ENCODE measurements at regions not wholly inside any gene's neighbourhood (a gene's known extent, or its start where the extent isn't known, plus 50 kb on each side); places are given as distances from the start of the nearest gene placed in this dataset.
"Not testable (repeated sequence)": the region's sequence is repeated elsewhere in the genome, so short reads cannot be mapped to it uniquely, and the experiment has no call there.

DNA sequence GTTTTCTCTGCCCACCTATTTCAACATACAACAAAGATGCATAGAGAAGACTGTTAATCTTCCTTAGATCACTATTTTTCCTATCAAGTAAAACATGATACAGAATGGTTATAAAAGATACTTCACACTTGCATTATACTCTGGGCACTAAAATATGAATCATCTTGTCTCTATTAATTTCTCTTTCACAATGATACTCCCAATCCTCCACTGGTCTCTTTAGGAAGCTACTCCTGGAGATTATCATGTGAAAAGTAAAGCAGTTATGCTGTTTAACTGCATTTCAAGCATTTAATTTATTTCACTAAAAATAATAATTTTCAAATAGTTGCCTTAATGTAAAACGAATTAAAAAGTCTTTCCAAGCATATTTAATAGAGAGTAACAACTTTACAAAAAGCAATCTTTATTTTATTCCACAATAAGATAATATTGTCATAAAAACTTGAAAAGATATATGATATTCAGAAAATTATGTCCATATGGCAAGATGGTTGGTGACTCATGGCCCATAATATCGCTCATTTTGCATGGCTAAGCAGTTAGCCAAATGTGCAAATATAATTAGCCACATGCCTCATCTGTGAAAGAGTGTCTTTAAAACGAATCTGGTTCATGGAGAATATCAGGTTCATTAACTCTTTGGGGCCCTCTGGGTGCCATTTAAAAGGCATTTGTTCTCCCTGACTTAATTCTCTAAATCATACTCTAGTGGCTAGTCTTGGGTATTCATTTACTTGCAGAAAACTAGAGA, 1569.0 kb upstream of the B3GALT2 start:
- DNase-seq, result peak; percentile 6

GRCh38 chr1:194738843-194739242, 1552.4 kb upstream of the B3GALT2 start:
- not testable (repeated sequence) for DNase-seq

DNA sequence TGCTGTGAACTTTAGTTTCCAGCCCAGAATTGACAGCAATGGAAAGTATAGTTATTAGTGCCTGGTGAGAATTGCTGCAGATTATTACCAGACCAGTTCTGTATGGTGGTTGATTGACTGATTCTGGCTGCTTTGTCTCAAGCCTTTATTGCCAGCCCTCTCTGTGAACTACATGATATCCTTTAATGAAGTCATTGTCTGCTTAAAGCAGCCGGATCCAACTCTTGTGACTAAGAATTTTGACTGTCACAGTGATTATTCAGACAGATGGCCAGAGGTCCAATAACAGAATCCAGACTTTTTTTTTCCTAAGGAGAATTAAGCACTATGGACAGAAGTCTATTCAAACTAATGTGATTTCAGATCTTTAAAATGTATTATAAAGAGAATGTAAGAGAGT, 1548.6 kb upstream of the B3GALT2 start:
- no peak for DNase-seq

- DNase-seq, result no peak
Measured at GRCh38 chr1:194731025-194731424, 1544.6 kb upstream of the B3GALT2 start.

GRCh38 chr1:194730304-194730703, 1543.9 kb upstream of the B3GALT2 start:
- DNase-seq, result no peak

DNA sequence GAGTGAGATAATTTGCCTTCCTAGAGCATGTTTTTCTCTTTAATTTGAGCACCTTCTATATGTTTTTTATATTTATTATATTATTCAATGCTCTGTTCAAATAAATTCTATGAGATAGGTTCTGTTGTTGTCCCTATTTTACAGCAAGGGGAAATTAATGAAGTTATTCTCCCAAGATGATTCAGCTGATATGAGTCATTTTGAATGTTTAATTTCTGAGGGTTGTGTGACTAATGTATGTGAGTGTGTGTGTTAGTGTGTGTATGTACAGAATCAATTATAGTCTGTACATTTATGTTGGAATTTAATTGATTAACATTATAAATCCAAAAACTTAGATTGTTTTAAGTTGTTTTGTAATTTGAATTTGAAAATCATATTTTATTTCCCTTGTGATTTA, 1536.7 kb upstream of the B3GALT2 start:
- DNase-seq, result no peak

DNA sequence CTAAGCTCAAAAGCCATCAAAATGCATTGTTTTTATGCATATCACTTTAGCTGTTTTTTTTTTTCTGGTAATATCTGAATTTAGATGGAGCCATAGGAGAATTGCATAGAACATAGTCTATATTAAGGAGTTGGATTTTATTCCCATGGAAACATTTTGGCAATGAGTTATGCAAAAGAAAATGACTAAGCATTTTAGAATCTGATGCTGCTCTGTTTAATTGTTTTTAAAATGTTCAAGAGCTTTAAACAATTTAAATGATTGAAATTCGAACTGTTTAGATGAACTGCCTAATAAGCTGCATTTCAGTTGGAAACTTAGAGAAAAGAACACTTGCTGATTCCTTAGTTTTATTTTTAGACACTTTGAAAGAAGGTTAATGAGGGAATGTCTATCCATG, 1531.5 kb upstream of the B3GALT2 start:
- no peak for DNase-seq

- DNase-seq, result no peak
Measured at GRCh38 chr1:194717334-194717733, 1530.9 kb upstream of the B3GALT2 start.

DNA sequence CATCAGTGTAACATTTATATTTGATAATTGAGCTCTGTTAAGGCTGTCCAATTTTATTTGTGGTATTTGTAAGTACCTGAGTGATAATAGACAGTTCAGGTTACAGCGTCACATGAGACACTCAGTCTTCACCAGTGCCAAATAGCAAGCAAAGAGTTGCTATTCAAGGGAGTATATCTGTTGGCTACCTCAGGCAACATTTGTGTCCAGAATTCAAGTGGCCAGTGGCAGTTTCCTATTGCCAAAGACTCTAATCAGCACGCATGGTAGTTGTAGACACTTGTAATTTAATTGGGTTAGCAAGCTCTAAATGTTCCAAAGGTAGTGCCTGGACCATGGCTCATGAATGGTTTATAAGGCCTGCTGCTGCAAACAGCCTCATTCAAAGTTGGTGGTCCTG, 1524.3 kb upstream of the B3GALT2 start:
- no peak for DNase-seq

DNA sequence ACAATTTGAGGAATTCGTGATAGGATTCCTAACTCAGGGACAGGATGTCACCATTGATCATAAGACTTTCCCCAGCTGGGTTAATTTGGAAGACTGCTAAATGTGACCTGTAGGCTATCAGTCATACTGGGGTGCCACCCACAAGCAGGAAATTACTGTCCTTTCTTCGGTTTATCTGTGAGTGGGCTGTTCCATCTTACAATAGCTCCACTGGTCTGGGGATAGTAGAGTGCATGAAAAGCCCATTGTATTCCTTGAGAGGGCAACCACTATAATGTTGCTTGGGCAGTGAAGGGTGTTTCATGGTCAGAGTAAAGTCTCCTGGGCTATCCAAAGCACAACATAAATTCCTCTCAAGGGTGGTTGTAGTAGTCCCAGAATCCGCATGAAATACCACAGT, 1523.0 kb upstream of the B3GALT2 start:
- DNase-seq, result no peak

GRCh38 chr1:194707074-194707473, 1520.7 kb upstream of the B3GALT2 start:
- DNase-seq, result no peak

DNA sequence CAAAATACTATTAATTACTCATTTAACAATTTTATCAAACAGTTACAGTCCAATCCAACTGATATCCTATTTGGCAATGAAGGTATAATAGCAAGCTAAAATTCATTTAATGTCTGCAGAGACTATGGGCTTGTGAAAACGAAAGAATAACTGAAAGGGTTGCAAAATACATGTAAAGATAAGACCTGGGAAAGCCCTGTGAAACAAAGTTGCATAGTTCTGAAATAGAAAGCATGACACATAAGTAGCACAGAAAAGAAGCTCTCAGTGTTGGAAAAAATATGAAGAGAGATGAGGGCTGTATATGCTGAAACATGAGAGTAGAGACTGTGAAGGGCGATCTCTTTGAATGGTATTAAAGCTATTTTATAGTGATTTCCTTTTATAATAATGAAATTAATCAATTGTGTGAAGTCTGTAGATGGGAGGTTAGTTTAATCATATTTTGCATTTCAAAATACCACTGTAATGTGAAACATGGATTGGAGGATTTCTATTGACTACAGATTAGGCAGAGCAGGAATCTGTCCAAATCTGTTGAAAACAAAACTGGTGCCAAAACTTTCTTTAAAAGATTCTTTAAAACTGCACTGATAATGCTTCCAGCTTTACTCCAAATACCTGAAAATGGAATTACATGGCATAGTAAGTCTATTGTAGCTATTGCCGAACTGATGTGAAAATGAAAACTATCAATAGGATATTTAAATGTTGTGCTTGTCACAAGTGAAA, 1518.9 kb upstream of the B3GALT2 start:
- no peak for DNase-seq

GRCh38 chr1:194698908-194699318, 1512.5 kb upstream of the B3GALT2 start:
- DNase-seq, result no peak

- no peak for DNase-seq
Measured at GRCh38 chr1:194693244-194693643, 1506.8 kb upstream of the B3GALT2 start.

DNA sequence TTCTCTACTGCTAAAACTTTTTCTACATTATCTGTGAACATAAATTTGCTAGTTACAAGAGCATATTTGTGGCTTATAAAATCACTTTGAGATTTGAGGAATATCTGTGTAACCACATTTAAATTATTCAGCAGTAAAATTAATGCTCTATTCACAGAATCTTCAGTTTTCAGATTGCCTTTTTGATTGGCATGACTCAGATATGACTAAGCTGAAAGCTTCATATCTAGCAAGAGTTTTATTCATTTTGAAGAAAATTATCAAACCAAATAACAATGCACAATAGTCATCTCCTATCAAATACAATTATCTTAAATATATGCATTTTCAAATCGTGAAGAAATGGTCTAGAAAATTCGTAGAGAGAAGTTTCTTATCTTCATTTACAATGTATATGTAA, 1498.2 kb upstream of the B3GALT2 start:
- DNase-seq, result no peak

GRCh38 chr1:194658090-194658439, 1471.7 kb upstream of the B3GALT2 start:
- peak; percentile 11 for DNase-seq

- DNase-seq, result no peak
Measured at GRCh38 chr1:194654956-194655355, 1468.5 kb upstream of the B3GALT2 start.

DNA sequence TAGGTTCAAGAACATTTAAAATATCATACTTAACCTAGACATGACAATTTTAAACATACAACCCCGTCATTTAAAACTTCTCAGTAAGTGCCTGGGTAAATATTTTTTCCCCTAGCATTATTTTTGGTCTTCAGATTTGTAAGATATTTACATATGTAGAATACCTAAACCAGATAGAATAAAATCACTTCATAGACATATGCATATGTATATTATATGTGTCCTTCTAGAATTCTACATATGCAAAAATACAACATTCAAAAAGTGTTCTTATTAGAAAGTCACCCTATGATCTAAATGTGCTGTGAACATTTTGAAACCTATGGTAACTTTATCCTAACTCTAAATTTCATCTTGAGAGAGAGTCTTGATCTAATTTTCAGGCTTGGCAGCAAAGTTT, 1467.0 kb upstream of the B3GALT2 start:
- DNase-seq, result no peak

DNA sequence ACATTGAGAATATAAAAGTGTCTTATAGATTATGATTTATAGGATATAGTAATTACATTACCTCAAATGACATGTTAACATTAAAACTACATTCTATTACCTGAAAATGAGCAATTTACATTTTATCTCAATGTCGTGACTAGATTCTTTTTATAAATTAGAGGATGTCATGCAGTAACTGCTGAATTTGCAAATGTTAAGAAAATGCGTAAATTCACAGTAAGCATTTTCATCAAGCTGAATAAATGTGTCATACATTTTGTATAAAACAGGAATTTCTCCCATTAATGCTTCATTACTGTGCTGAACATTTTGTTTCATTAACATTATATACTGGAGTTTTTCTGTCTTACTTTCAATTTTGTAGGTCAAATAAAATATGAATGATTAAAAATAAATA, 1460.7 kb upstream of the B3GALT2 start:
- DNase-seq, result no peak

GRCh38 chr1:194644528-194644927, 1458.1 kb upstream of the B3GALT2 start:
- DNase-seq, result no peak

- no peak for DNase-seq
Measured at GRCh38 chr1:194640322-194640721, 1453.9 kb upstream of the B3GALT2 start.

DNA sequence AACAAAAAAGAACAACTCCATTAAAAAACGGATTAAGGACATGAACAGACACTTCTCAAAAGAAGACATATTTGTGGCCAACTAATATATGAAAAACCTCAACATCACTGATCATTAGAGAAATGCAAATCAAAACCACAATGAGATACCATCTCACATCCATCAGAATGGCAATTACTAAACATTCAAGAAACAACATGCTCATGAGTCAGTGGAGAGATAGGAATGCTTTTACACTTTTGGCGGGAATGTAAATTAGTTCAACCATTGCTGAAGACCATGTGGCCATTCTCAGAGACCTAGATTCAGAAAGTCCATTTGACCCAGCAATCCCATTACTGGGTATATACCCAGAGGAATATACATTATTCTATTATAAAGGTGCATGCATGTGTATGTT, 1442.6 kb upstream of the B3GALT2 start:
- DNase-seq, result no peak

- DNase-seq, result no peak
Measured at GRCh38 chr1:194624833-194625232, 1438.4 kb upstream of the B3GALT2 start.

- DNase-seq, result no peak
Measured at GRCh38 chr1:194618101-194618500, 1431.7 kb upstream of the B3GALT2 start.

DNA sequence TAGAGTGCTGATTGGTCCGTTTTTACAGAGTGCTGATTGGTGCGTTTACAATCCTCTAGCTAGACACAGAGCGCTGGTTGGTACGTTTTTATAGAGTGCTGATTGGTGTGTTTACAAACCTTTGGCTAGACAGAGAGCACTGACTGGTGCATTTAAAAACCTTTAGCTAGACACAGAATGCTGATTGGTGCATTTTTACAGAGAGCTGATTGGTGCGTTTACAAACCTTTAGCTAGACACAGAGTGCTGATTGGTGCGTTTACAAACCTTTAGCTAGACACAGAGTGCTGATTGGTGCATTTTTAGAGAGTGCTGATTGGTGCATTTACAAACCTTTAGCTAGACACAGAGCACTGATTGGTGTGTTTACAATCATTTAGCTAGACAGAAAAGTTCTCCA, 1430.9 kb upstream of the B3GALT2 start:
- DNase-seq, result not testable (repeated sequence)

Measured in RPMI8226 (cell line).